Uterus (tissue), 2 donors: ENCODE measurements at regions not wholly inside any gene's neighbourhood (a gene's known extent, or its start where the extent isn't known, plus 50 kb on each side); places are given as distances from the start of the nearest gene placed in this dataset.

ENCODE experiments used
- CTCF ChIP-seq, 4 experiments: fragments of 200-600 bp in 2 of 4; fragments of 450-650 bp in 2 of 4; sonication (generic) in 2 of 4; IDR thresholded peaks; one replicate each; pipeline ENCODE4 v1.5.1; 2016 to 2019; ENCODE audit warnings: antibody characterized with exemption in 4 of 4, mild to moderate bottlenecking in 2 of 4, moderate library complexity in 1 of 4
- POLR2A ChIP-seq, 2 donors: fragments of 450-650 bp; IDR thresholded peaks; one replicate each; pipeline ENCODE4 v1.6.1; 2016; ENCODE audit warnings: antibody characterized with exemption in 2 of 2, mild to moderate bottlenecking in 1 of 2, moderate library complexity in 1 of 2

- TF ChIP-seq CTCF (IDR thresholded peaks at IDR 0.05): no peak
- no peak for TF ChIP-seq POLR2A (IDR thresholded peaks at IDR 0.05)
These were observed 150.7 kb upstream of the RASA1 start for GRCh38 chr5:87116825-87117512.
